ENCODE measurements at regions not wholly inside any gene's neighbourhood (a gene's known extent, or its start where the extent isn't known, plus 50 kb on each side); places are given as distances from the start of the nearest gene placed in this dataset.

- TF ChIP-seq CTCF (IDR thresholded peaks at IDR 0.05) (no peak), POLR2A (IDR thresholded peaks at IDR 0.05) (no peak)
Observed at GRCh38 chr3:102165367-102165766, 269.4 kb upstream of the ZPLD1 start.

Data from Peyer's patch (tissue), 4 donors.